NCI-H2107 (cell line): ENCODE measurements at regions not wholly inside any gene's neighbourhood (a gene's known extent, or its start where the extent isn't known, plus 50 kb on each side); places are given as distances from the start of the nearest gene placed in this dataset.
"Not testable (repeated sequence)": the region's sequence is repeated elsewhere in the genome, so short reads cannot be mapped to it uniquely, and the experiment has no call there.

Experiments
- DNase-seq: peaks from one replicate; lab custom pipeline; 2025; lab: John Stamatoyannopoulos, UW

GRCh38 chrX:137198040-137198439 is 164.2 kb upstream of the GPR101 start:
- no peak for DNase-seq

GRCh38 chrX:137195991-137196390 is 162.2 kb upstream of the GPR101 start:
- no peak for DNase-seq

- no peak for DNase-seq
Observed at GRCh38 chrX:137195296-137195695, 161.5 kb upstream of the GPR101 start.

- DNase-seq, result peak; percentile 19
Observed at GRCh38 chrX:137194164-137194563, 160.4 kb upstream of the GPR101 start.

GRCh38 chrX:137187540-137187939 is 153.7 kb upstream of the GPR101 start:
- DNase-seq, result no peak

GRCh38 chrX:137178392-137178791 is 144.6 kb upstream of the GPR101 start:
- no peak for DNase-seq

GRCh38 chrX:137172317-137172948 is 138.6 kb upstream of the GPR101 start:
- DNase-seq, result no peak

- no peak for DNase-seq
Observed at GRCh38 chrX:137171626-137172025, 137.8 kb upstream of the GPR101 start.

- DNase-seq, result no peak
Observed at GRCh38 chrX:137166591-137166990, 132.8 kb upstream of the GPR101 start.

- no peak for DNase-seq
Observed at GRCh38 chrX:137164329-137164728, 130.5 kb upstream of the GPR101 start.

- no peak for DNase-seq
Observed at GRCh38 chrX:137151403-137151802, 117.6 kb upstream of the GPR101 start.

- no peak for DNase-seq
Observed at GRCh38 chrX:137143864-137144263, 110.1 kb upstream of the GPR101 start.

GRCh38 chrX:137122651-137123050 is 88.9 kb upstream of the GPR101 start:
- DNase-seq, result not testable (repeated sequence)

- DNase-seq, result no peak
Observed at GRCh38 chrX:137119049-137119448, 85.3 kb upstream of the GPR101 start.

- no peak for DNase-seq
Observed at GRCh38 chrX:137118536-137118935, 84.7 kb upstream of the GPR101 start.

GRCh38 chrX:137118136-137118535 is 84.3 kb upstream of the GPR101 start:
- DNase-seq, result no peak

- not testable (repeated sequence) for DNase-seq
Observed at GRCh38 chrX:137107877-137108276, 74.1 kb upstream of the GPR101 start.

GRCh38 chrX:137101273-137101990 is 67.6 kb upstream of the GPR101 start:
- DNase-seq, result no peak
